Upper lobe of left lung (tissue), 6 donors: ENCODE measurements at regions not wholly inside any gene's neighbourhood (a gene's known extent, or its start where the extent isn't known, plus 50 kb on each side); places are given as distances from the start of the nearest gene placed in this dataset.

Source experiments
- ATAC-seq, 2 donors: fragments of 200-7000 bp; cut with Tn5 transposase; one replicate each; pipeline ENCODE4 v1.9.1; 2022; ENCODE audit warnings: mild to moderate bottlenecking in 2 of 2, moderate library complexity in 2 of 2; ENCODE audit not compliant: low FRiP score in 2 of 2
- DNase-seq, 2 donors: peaks; one replicate each; pipeline ENCODE4 v3.0.0-alpha.2; 2019 to 2020
- H3K27ac ChIP-seq, 4 donors: fragments of 200-600 bp; sonication (generic); one replicate each; pipeline ENCODE4 v1.5.1; 2016 to 2019
- H3K27me3 ChIP-seq, 4 donors: fragments of 200-600 bp; sonication (generic); one replicate each; pipeline ENCODE4 v1.5.1; 2017 to 2019
- H3K36me3 ChIP-seq, 4 donors: fragments of 200-600 bp; sonication (generic); one replicate each; pipeline ENCODE4 v1.5.1; 2016 to 2019
- H3K4me1 ChIP-seq, 4 donors: fragments of 200-600 bp; sonication (generic); one replicate each; pipeline ENCODE4 v1.5.1; 2018 to 2019
- H3K4me3 ChIP-seq, 4 donors: fragments of 200-600 bp; sonication (generic); one replicate each; pipeline ENCODE4 v1.5.1; 2017 to 2019; ENCODE audit warnings: mild to moderate bottlenecking in 2 of 4, moderate library complexity in 1 of 4
- H3K9me3 ChIP-seq, 4 donors: fragments of 200-600 bp; sonication (generic); one replicate each; pipeline ENCODE4 v1.5.1; 2018 to 2019
- CTCF ChIP-seq, 6 experiments: fragments of 450-650 bp in 4 of 6; fragments of 200-600 bp in 2 of 6; sonication (generic) in 2 of 6; IDR thresholded peaks; one replicate each; pipeline ENCODE4 v1.5.1; 2016 to 2019; ENCODE audit warnings: antibody characterized with exemption in 6 of 6
- EP300 ChIP-seq, 4 donors: sonication (generic); formaldehyde crosslinking; IDR thresholded peaks; one replicate each; pipeline ENCODE4 v1.5.1; 2017; ENCODE audit warnings: antibody characterized with exemption in 4 of 4, control low read depth in 2 of 4
- POLR2A ChIP-seq, 4 donors: fragments of 450-650 bp; IDR thresholded peaks; one replicate each; pipeline ENCODE4 v1.5.1; 2016 to 2017; ENCODE audit warnings: antibody characterized with exemption in 4 of 4, mild to moderate bottlenecking in 2 of 4
- POLR2AphosphoS5 ChIP-seq, 2 donors: sonication (generic); formaldehyde crosslinking; IDR thresholded peaks; one replicate each; pipeline ENCODE4 v1.5.1; 2017; ENCODE audit warnings: antibody characterized with exemption in 2 of 2
- WGBS, 2 donors: methylation state at CpG; one replicate each; pipeline ENCODE4 v1.1.5; 2017 to 2018; 5-methylcytosine and 5-hydroxymethylcytosine counted together
- donor health status: DM: no; HTN: no; CAD: no; lungs with moderate emphysema.
- donor health status: DM: no; HTN: yes; CAD: no; lungs with severe emphysema.

GRCh38 chr13:34152409-34152808 is 334.5 kb downstream of the RFC3 start:
- Histone ChIP-seq H3K4me1 (peaks cover 0 to 5% (median 2%) of the 10 kb centered on the region in 4 donors), H3K27ac (no peak overlapping the region), H3K36me3 (no peaks in the 10 kb centered on the region), H3K27me3 (no peaks in the 10 kb centered on the region), H3K4me3 (no peak overlapping the region), H3K9me3 (no peaks in the 10 kb centered on the region)
- DNase-seq = no peak
- ATAC-seq = no peak
- TF ChIP-seq POLR2A (IDR thresholded peaks at IDR 0.05) = no peak
- TF ChIP-seq EP300 (IDR thresholded peaks at IDR 0.05) = no peak
- TF ChIP-seq CTCF (IDR thresholded peaks at IDR 0.05) = no peak
- TF ChIP-seq POLR2AphosphoS5 (IDR thresholded peaks at IDR 0.05) = no peak
- WGBS, 2 donors = 77 to 89% methylated on average over 4 of the region's 4 CpGs

- Histone ChIP-seq H3K27me3 (no peaks in the 10 kb centered on the region), H3K36me3 (no peaks in the 10 kb centered on the region), H3K9me3 (no peaks in the 10 kb centered on the region), H3K27ac (no peak overlapping the region), H3K4me3 (no peak overlapping the region), H3K4me1 (peaks cover 0 to 5% (median 2%) of the 10 kb centered on the region in 4 donors)
- no peak for DNase-seq
- TF ChIP-seq EP300 (IDR thresholded peaks at IDR 0.05) (no peak), CTCF (IDR thresholded peaks at IDR 0.05) (no peak), POLR2A (IDR thresholded peaks at IDR 0.05) (no peak), POLR2AphosphoS5 (IDR thresholded peaks at IDR 0.05) (no peak)
- no peak for ATAC-seq
These were observed 335.0 kb downstream of the RFC3 start for GRCh38 chr13:34152996-34153395.

GRCh38 chr13:34153428-34154180 is 335.7 kb downstream of the RFC3 start:
- 40 to 56% methylated on average over 12 of the region's 12 CpGs for WGBS, 2 donors

GRCh38 chr13:34155931-34156607 is 338.1 kb downstream of the RFC3 start:
- Histone ChIP-seq H3K27ac (no peak overlapping the region), H3K36me3 (no peaks in the 10 kb centered on the region), H3K4me1 (peaks cover 0 to 5% (median 2%) of the 10 kb centered on the region in 4 donors), H3K27me3 (no peaks in the 10 kb centered on the region), H3K9me3 (no peaks in the 10 kb centered on the region), H3K4me3 (no peak overlapping the region)
- DNase-seq (no peak), ATAC-seq (no peak)
- 77 to 83% methylated on average over 10 of the region's 10 CpGs for WGBS, 2 donors
- TF ChIP-seq EP300 (IDR thresholded peaks at IDR 0.05) = no peak
- TF ChIP-seq POLR2AphosphoS5 (IDR thresholded peaks at IDR 0.05) = no peak
- no peak for TF ChIP-seq CTCF (IDR thresholded peaks at IDR 0.05)
- TF ChIP-seq POLR2A (IDR thresholded peaks at IDR 0.05) = no peak

More at GRCh38 chr13:34153428-34154180, 335.7 kb downstream of the RFC3 start:
- ATAC-seq (no peak), DNase-seq (no peak)
- Histone ChIP-seq H3K4me1 (peaks cover 0 to 5% (median 2%) of the 10 kb centered on the region in 4 donors), H3K27ac (no peak overlapping the region), H3K4me3 (no peak overlapping the region), H3K36me3 (no peaks in the 10 kb centered on the region), H3K9me3 (no peaks in the 10 kb centered on the region), H3K27me3 (no peaks in the 10 kb centered on the region)
- TF ChIP-seq EP300 (IDR thresholded peaks at IDR 0.05) (no peak), POLR2A (IDR thresholded peaks at IDR 0.05) (no peak), POLR2AphosphoS5 (IDR thresholded peaks at IDR 0.05) (no peak), CTCF (IDR thresholded peaks at IDR 0.05) (no peak)
